Right lobe of liver (tissue), 4 donors: ENCODE measurements at regions not wholly inside any gene's neighbourhood (a gene's known extent, or its start where the extent isn't known, plus 50 kb on each side); places are given as distances from the start of the nearest gene placed in this dataset.

ENCODE experiments used
- CTCF ChIP-seq, 4 donors: fragments of 200-600 bp in 3 of 4; fragments of 450-650 bp in 1 of 4; IDR thresholded peaks; one replicate each; pipeline versions ENCODE4 v1.5.1 to v1.8.0; 2016 to 2022; ENCODE audit warnings: antibody characterized with exemption in 4 of 4, mild to moderate bottlenecking in 2 of 4
- POLR2A ChIP-seq: fragments of 450-650 bp; IDR thresholded peaks from one replicate; pipeline ENCODE4 v1.6.1; 2017; ENCODE audit warnings: antibody characterized with exemption, mild to moderate bottlenecking
- donor health status: DM: no; HTN: no; CAD: no.
- donor health status: DM: no; HTN: no; CAD: no.
- donor health status: DM: no; HTN: yes; CAD: no.

- TF ChIP-seq CTCF (IDR thresholded peaks at IDR 0.05): no peak
- TF ChIP-seq POLR2A: no peak
Observed at GRCh38 chr4:125011646-125012045, 299.1 kb upstream of the ANKRD50 start.
